GM21360 (cell line): ENCODE measurements at regions not wholly inside any gene's neighbourhood (a gene's known extent, or its start where the extent isn't known, plus 50 kb on each side); places are given as distances from the start of the nearest gene placed in this dataset.
A peak's percentile ranks its signal among the peaks of the same experiment; 100 is the strongest.
"Not testable (repeated sequence)": the region's sequence is repeated elsewhere in the genome, so short reads cannot be mapped to it uniquely, and the experiment has no call there.

Experiments
- ATAC-seq: cut with Tn5 transposase; IDR thresholded peaks from one replicate; pipeline ENCODE4 v1.9.1; 2021; ENCODE audit warnings: mild to moderate bottlenecking, moderate library complexity; ENCODE audit not compliant: unreplicated experiment

DNA sequence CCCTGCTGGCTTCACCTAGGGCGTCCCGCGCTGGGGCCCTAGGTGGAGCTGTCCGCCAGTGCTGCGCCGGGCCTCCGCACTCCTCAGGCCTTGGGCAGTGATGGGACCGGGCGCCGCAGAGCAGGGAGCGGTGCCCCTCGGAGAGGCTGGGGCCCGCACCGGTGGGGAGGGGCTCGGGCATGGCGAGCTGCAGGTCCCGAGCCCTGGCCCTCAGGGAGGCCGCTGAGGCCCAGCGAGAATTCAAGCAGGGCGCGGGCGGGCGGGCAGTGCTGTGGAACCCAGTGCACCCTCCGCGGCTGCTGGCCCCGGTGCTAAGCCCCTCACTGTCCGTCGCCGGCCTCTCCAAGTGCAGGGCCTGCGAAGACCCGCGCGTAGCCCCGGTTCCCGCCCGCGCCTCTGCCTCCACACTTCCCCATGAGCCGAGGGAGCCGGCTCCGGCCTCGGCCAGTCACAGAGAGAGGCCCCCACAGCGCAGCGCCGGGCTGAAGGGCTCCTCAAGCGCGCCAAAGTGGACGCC is 565.1 kb upstream of the NDST4 start:
- no peak for ATAC-seq

GRCh38 chr4:115675719-115676118 is 562.3 kb upstream of the NDST4 start:
- no peak for ATAC-seq

DNA sequence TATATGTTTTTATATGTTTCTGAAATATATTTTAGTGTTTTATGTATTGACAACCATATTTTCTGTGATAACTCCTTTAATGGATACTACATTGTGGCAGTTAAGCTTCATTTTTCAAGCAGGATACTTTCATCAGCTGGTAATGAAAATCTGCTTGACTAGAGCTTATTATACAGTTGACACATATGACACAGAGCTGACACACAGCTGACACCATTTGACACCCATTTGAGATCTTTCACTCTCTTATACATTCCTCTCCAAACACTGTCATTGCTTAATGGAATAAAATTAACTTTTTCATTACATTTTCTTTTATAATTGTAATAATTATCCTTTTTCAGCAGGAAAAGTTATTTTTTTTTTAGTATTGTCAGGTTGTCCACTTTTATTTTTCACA is 561.1 kb upstream of the NDST4 start:
- no peak for ATAC-seq

DNA sequence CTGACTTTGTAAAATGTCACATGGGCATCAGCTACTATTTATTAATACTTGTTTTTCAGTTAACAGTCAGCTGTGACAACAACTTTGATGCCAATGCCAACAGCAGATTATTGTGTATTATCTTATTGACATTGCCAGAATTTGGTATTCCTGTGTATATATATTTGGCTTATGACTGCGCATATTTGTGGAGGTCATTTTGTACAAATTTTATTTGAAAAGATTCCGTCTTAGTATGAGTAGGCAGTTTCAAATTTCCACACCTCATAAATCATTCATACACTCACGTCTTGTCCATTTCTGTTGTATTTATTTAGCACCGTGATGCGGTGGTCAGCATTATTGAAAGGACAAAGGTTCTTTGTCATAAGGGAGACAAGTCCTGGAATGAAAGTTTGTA is 558.2 kb upstream of the NDST4 start:
- ATAC-seq, result no peak

DNA sequence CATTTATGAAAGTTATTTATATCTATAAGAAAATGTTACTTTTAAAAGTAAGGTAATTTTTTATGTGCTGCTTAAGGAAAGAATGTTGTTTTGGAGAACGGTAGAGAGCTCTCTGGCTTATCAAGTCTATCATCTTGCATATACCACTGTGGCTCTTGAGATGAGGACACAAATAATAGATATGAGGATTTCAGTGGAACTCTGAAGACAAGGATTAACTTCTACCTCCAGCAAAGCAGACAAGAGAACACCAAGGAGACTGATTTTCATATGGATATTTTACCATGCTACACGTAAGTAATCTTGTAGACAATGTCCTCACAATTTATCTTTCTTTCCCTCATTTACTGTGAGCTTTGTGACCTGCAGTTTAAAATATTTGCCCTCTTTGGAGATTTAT is 557.5 kb upstream of the NDST4 start:
- no peak for ATAC-seq

- ATAC-seq, result no peak
Measured at GRCh38 chr4:115668396-115668795, 555.0 kb upstream of the NDST4 start.

GRCh38 chr4:115664285-115664684 is 550.9 kb upstream of the NDST4 start:
- no peak for ATAC-seq

DNA sequence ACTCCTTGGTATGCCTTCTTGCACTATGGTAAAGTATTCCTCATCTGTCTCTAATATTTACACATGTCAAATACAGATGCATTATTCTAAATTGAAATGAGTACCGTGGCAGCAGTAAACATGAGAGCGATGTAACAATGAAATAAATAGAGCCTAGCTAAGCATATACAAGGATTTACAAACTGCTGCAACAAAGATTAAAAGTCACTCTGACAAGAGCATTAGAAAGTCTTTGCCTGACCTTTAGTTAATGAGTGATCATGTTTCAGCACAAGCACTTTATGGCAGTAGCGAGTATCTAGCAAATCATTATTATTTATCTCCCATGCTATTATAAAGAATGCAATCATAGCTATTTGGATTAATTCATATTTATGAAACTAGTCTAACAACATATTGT is 547.0 kb upstream of the NDST4 start:
- ATAC-seq, result no peak

DNA sequence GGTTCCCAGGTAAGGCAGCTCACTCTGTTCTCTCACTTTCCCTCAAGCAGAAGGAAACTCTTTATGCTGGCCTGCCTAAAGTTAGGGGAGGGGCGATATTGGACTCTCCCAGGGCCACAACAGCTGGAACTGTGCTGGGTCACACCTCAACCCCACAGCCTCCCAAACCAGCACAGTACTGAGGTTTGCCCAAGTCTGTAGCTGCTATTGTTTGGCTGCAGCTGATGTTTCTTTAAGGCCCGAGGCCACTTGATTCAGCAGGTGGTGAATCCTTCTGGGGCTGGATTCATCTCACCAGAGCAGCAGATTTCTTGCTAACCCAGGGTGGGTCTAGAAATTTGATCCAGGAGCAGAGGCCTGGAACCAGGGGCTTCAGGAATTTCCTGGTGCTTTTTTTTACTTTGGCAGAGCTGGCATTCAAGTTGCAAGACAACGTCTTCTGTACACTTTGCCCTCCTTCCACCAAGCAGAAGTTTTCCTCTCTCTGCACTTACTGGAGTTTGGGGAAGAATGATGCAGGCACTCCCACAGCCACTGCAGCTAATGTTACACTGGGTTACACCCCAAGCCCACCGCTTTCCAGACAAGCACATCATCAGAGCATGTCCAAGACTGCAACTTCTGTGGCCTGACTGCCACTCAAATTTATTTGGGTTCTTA is 544.7 kb upstream of the NDST4 start:
- ATAC-seq, result no peak

DNA sequence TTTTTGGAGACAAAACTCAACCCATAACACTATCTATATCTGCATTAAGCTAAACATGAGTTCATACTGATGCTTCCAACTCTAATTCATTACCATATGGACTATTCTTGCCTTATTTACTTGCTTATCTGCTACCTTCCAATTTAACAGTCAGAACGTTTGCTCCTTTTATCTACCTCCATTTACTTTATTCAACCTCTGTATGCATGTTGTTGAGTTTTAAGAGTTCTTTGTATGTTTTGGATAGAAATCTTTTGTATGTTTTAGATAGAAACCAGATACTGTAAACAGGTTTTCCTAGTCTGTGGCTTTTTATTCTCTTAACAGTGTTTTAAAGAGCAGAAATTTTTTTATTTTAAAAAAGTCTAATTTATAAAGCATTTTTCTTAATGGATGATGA is 542.2 kb upstream of the NDST4 start:
- ATAC-seq, result no peak

DNA sequence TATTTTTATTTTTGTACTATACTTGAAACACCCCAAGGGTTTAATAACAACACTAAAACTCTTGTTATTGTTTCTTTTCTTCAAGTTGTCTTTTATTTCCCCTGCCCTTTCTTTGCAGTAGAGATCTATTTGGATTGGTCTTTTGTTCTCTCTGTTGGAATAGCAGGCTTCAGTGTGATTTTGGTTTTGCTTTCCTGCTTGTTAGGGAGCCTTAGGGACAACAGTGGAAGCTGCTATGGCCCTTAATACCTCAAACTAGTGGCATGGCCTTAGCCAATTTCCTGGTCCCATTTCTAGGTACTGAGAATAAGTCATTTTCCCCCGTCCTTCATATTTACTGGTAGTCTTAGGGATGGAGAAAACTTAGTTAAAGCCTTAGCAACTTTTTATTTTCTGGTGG is 535.4 kb upstream of the NDST4 start:
- no peak for ATAC-seq

GRCh38 chr4:115629270-115629669 is 515.9 kb upstream of the NDST4 start:
- no peak for ATAC-seq

GRCh38 chr4:115609631-115610030 is 496.2 kb upstream of the NDST4 start:
- ATAC-seq, result no peak

DNA sequence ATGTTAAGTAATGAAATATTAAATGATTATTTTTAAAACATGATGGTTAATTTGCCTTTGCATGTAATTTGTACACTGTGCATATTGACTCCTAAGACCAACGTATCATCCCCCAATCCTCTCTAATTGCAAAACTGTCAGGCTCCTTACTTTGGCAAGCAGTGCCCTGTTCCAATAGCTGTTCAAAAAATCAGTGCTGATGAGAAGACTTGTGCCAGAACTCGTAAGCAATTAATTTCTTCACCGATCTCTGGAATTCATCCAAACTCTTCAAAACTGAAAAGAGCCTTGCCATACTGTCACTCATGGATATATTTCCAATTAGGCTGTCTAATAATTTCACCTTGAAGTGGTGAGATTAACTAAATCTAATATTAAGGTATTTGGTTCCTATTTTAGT is 493.9 kb upstream of the NDST4 start:
- no peak for ATAC-seq

DNA sequence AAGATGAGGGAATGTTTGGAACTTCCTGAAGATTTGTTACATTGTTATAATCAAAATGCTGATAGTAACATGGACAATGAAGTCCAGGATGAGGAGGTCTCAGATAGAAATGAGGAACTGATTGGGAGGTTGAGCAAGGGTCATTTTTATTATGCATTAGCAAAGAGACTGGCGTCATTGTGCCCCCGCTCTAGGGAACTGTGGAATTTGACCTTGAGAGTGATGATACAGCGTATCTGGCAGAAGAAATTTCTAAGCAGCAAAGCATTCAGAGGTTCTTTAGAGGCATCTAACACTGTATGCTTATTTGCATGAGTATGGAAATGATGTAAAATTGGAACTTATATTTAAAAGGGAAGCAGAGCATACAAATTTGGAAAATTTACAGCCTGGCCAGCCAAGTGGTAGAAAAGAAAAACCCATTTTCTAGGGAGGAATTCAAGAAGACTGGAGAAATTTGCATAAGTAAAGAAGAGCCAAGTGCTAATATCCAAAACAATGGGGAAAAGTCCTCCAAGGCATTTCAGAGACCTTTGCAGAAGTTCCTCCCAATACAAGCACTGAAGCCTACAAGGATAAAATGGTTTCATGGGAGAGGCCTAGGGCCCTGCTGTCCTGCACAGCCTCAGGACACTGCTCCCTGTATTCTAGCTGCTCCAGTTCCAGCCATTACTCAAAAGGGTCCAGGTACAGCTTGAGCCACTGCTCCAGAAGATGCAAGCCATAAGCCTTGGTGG is 483.0 kb upstream of the NDST4 start:
- ATAC-seq, result no peak

DNA sequence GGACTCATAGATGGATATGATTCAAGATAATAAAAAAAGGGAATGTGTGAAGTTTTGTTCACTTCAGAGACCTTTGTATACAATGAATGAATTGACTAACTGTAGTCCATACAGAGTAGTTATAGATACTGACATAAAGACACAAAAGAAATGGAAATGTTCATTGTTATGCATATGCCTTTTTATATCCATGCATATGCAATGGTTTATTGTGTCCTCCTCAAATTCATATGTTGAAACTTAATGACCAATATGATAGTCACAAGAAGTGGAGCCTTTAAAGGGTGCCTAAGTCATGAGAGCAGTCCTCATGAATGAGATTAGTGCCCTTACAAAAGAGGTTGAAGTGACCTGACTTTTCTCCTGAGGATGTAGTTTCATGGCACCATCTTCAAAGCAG is 467.5 kb upstream of the NDST4 start:
- ATAC-seq, result no peak

DNA sequence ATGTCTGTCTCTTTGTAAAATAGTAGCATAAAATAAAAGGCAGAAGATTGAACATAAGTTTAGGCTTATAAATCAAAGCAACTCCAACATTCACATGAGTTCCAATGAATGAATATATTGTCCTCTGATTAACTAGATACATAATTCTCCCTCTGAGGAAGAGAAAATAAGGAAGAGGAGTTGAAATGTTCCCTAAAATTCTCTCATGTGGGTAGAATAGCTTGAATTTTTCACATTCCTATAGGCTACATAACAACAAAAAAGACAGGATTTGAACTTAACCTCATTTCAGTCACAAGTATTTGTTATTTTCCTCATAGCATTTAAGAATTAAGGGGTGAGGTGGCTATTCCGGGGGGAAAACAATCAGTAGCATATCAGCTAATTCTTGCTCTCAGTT is 462.4 kb upstream of the NDST4 start:
- no peak for ATAC-seq

DNA sequence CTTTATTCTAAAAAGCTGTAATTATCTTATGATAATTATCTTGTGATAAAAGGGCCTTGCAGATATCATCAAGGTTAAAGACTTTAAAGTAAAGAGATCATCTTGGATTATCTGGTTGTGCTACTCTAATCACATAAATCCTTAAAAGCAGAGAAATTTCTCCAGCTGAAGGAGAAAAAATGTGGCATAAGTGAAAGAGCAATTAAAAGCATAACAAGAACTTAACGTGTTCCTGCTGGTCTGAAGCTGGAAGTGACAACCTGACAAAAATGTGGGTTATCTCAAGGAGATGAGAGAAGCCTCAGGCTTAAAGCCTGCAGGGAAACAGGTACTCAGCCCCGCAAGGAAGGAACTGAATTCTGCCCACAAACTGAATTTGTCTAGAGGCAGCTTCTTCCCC is 449.1 kb upstream of the NDST4 start:
- no peak for ATAC-seq

- no peak for ATAC-seq
Measured at GRCh38 chr4:115548123-115548522, 434.7 kb upstream of the NDST4 start.

GRCh38 chr4:115537387-115537786 is 424.0 kb upstream of the NDST4 start:
- no peak for ATAC-seq

DNA sequence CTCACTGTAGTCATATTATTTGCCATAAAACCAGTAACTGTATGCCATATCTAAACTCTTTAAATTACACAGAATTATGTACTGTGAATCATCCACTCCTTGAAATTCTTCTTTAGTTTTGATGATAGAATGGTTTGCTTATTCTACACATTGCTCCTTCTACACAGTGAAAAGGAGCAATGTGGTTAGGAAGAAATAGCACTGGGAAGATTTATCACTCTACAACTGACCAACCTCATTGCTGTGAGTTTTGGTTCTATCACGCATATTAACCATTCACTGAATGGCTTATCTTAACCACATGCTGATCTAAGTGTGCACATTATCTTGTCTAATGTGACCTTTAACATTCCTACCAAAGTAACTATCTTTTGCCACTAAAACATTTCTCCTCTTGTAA is 415.7 kb upstream of the NDST4 start:
- no peak for ATAC-seq

DNA sequence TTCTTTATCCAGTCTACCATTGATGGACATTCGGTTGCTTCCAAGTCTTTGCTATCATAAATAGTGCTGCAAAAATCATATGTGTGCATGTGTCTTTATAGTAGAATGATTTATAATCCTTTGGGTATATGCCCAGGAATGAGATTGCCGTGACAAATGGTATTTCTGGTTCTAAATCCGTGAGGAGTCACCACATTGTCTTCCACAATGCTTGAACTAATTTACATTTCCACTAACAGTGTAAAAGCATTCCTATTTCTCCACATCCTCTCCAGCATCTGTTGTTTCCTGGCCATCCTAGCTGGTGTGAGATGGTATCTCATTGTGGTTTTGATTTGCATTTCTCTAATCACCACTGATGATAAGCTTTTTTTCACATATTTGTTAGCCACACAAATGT is 406.1 kb upstream of the NDST4 start:
- not testable (repeated sequence) for ATAC-seq

- peak; percentile 99 for ATAC-seq
Measured at GRCh38 chr4:115515772-115516171, 402.4 kb upstream of the NDST4 start.
